Transverse colon (tissue), 3 donors: ENCODE measurements at regions not wholly inside any gene's neighbourhood (a gene's known extent, or its start where the extent isn't known, plus 50 kb on each side); places are given as distances from the start of the nearest gene placed in this dataset.

Experiments
- POLR2A ChIP-seq: fragments of 450-650 bp; IDR thresholded peaks from one replicate; pipeline ENCODE4 v1.6.1; 2016; ENCODE audit warnings: antibody characterized with exemption, mild to moderate bottlenecking, moderate library complexity
- TF ChIP-seq, protein P1 (sequence below), 5 experiments: fragments of 200-600 bp in 3 of 5; fragments of 450-650 bp in 2 of 5; sonication (generic) in 3 of 5; IDR thresholded peaks; 1 replicate in 2 of 5; 2 replicates in 3 of 5; pipeline ENCODE4 v1.5.1; 2016 to 2017; ENCODE audit warnings: antibody characterized with exemption in 5 of 5, inconsistent platforms in 3 of 5, mild to moderate bottlenecking in 2 of 5, moderate library complexity in 1 of 5

- TF ChIP-seq, protein P1, sequence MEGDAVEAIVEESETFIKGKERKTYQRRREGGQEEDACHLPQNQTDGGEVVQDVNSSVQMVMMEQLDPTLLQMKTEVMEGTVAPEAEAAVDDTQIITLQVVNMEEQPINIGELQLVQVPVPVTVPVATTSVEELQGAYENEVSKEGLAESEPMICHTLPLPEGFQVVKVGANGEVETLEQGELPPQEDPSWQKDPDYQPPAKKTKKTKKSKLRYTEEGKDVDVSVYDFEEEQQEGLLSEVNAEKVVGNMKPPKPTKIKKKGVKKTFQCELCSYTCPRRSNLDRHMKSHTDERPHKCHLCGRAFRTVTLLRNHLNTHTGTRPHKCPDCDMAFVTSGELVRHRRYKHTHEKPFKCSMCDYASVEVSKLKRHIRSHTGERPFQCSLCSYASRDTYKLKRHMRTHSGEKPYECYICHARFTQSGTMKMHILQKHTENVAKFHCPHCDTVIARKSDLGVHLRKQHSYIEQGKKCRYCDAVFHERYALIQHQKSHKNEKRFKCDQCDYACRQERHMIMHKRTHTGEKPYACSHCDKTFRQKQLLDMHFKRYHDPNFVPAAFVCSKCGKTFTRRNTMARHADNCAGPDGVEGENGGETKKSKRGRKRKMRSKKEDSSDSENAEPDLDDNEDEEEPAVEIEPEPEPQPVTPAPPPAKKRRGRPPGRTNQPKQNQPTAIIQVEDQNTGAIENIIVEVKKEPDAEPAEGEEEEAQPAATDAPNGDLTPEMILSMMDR (IDR thresholded peaks at IDR 0.05): no peak
- no peak for TF ChIP-seq POLR2A
These were observed 314.8 kb downstream of the PCDH17 start for GRCh38 chr13:57946361-57946760.
